Ovary (tissue), 3 donors: ENCODE measurements at regions not wholly inside any gene's neighbourhood (a gene's known extent, or its start where the extent isn't known, plus 50 kb on each side); places are given as distances from the start of the nearest gene placed in this dataset.

Experiments
- POLR2A ChIP-seq: fragments of 450-650 bp; IDR thresholded peaks from one replicate; pipeline ENCODE4 v1.6.1; 2017; ENCODE audit warnings: antibody characterized with exemption, mild to moderate bottlenecking, moderate library complexity
- TF ChIP-seq, protein P1 (sequence below), 3 donors: fragments of 450-650 bp in 2 of 3; fragments of 200-600 bp in 1 of 3; IDR thresholded peaks; one replicate each; pipeline versions ENCODE4 v1.5.1 to v1.8.0; 2016 to 2022; ENCODE audit warnings: antibody characterized with exemption in 3 of 3, mild to moderate bottlenecking in 1 of 3
- donor health status: DM: no; HTN: no; CAD: no.

DNA sequence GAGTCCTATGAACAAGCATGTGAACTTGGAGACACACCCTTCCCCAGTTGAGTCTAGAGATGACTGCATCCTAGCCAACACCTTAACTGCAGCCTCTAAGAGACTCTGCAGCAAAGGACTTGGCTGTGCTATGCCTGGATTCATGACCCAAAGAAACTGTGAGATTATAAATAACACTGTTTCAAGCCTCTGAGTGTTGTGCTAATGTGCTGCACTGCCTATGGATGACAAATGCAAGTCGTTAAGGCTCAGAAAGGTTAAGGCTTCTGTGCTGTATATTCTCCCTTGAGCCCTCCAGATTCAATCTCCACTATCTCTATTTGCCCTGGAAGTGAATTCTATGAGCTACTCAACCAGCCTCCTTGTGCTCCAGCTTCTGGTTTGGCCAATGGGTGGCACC lies 116.5 kb upstream of the CBLN4 start:
- TF ChIP-seq, protein P1, sequence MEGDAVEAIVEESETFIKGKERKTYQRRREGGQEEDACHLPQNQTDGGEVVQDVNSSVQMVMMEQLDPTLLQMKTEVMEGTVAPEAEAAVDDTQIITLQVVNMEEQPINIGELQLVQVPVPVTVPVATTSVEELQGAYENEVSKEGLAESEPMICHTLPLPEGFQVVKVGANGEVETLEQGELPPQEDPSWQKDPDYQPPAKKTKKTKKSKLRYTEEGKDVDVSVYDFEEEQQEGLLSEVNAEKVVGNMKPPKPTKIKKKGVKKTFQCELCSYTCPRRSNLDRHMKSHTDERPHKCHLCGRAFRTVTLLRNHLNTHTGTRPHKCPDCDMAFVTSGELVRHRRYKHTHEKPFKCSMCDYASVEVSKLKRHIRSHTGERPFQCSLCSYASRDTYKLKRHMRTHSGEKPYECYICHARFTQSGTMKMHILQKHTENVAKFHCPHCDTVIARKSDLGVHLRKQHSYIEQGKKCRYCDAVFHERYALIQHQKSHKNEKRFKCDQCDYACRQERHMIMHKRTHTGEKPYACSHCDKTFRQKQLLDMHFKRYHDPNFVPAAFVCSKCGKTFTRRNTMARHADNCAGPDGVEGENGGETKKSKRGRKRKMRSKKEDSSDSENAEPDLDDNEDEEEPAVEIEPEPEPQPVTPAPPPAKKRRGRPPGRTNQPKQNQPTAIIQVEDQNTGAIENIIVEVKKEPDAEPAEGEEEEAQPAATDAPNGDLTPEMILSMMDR (IDR thresholded peaks at IDR 0.05): no peak
- TF ChIP-seq POLR2A: no peak
